ENCODE measurements at regions not wholly inside any gene's neighbourhood (a gene's known extent, or its start where the extent isn't known, plus 50 kb on each side); places are given as distances from the start of the nearest gene placed in this dataset.

- Histone ChIP-seq H4K20me1 (ENCODE audit: low read depth) (no peaks in the 10 kb centered on the region), H3K79me2 (ENCODE audit: low read depth) (no peaks in the 10 kb centered on the region), H2AFZ (replicated peaks) (peak overlapping the region; percentile 31), H3K27me3 (no peaks in the 10 kb centered on the region), H3K4me3 (no peak overlapping the region), H3K9ac (no peak overlapping the region), H3K36me3 (no peaks in the 10 kb centered on the region), H3K27ac (no peak overlapping the region), H3F3A (ENCODE audit: low read depth) (no peaks in the 10 kb centered on the region), H3K4me2 (no peak overlapping the region), H3K9me3 (ENCODE audit: low read depth) (no peaks in the 10 kb centered on the region), H3K4me1 (no peaks in the 10 kb centered on the region)
- no peak overlapping the region for H3K4me3 Mint-ChIP-seq
- no peak for TF ChIP-seq EZH2 (IDR thresholded peaks at IDR 0.05)
- no peak for TF ChIP-seq CTCF (IDR thresholded peaks at IDR 0.05)
- no peak for TF ChIP-seq EZH2phosphoT487 (IDR thresholded peaks at IDR 0.05)
- no peak overlapping the region for H3K27ac Mint-ChIP-seq
- peaks cover 5% of the 10 kb centered on the region for H3K4me1 Mint-ChIP-seq
- H3K36me3 Mint-ChIP-seq = no peaks in the 10 kb centered on the region
- DNase-seq (ENCODE audit: low spot score) = no peak
- peaks cover 4% of the 10 kb centered on the region for H3K27me3 Mint-ChIP-seq (ENCODE audit: insufficient read depth, low read depth)
- peaks cover 3% of the 10 kb centered on the region for H3K9me3 Mint-ChIP-seq
These were observed 349.8 kb downstream of the RBM43 start for GRCh38 chr2:150911766-150912280.

GRCh38 chr2:150909613-150910012 lies 352.1 kb downstream of the RBM43 start:
- DNase-seq (ENCODE audit: low spot score) = no peak
- Histone ChIP-seq H3F3A (ENCODE audit: low read depth) (no peaks in the 10 kb centered on the region), H3K36me3 (no peaks in the 10 kb centered on the region), H3K4me1 (no peaks in the 10 kb centered on the region), H3K9ac (no peak overlapping the region), H3K79me2 (ENCODE audit: low read depth) (no peaks in the 10 kb centered on the region), H3K9me3 (ENCODE audit: low read depth) (no peaks in the 10 kb centered on the region), H3K4me2 (no peak overlapping the region), H3K27me3 (no peaks in the 10 kb centered on the region), H2AFZ (replicated peaks) (no peak overlapping the region), H3K27ac (no peak overlapping the region), H4K20me1 (ENCODE audit: low read depth) (no peaks in the 10 kb centered on the region), H3K4me3 (no peak overlapping the region)
- Mint-ChIP-seq H3K4me1 (peaks cover 5% of the 10 kb centered on the region), H3K27me3 (ENCODE audit: insufficient read depth, low read depth) (peaks cover 4% of the 10 kb centered on the region), H3K36me3 (no peaks in the 10 kb centered on the region), H3K4me3 (no peak overlapping the region), H3K9me3 (peaks cover 3% of the 10 kb centered on the region), H3K27ac (no peak overlapping the region)
- TF ChIP-seq CTCF (IDR thresholded peaks at IDR 0.05) = peak; percentile 40
- no peak for TF ChIP-seq EZH2 (IDR thresholded peaks at IDR 0.05)
- TF ChIP-seq EZH2phosphoT487 (IDR thresholded peaks at IDR 0.05) = no peak

GRCh38 chr2:150909090-150909489 lies 352.6 kb downstream of the RBM43 start:
- peaks cover 2% of the 10 kb centered on the region for H3K36me3 Mint-ChIP-seq
- no peak overlapping the region for H3K4me3 Mint-ChIP-seq
- H2AFZ ChIP-seq (replicated peaks) = no peak overlapping the region
- H3K79me2 ChIP-seq (ENCODE audit: low read depth) = no peaks in the 10 kb centered on the region
- H3F3A ChIP-seq (ENCODE audit: low read depth) = no peaks in the 10 kb centered on the region
- no peaks in the 10 kb centered on the region for H3K27me3 ChIP-seq
- no peak overlapping the region for H3K9ac ChIP-seq
- no peaks in the 10 kb centered on the region for H3K9me3 Mint-ChIP-seq
- H3K4me3 ChIP-seq = no peak overlapping the region
- H3K9me3 ChIP-seq (ENCODE audit: low read depth) = no peaks in the 10 kb centered on the region
- no peaks in the 10 kb centered on the region for H3K36me3 ChIP-seq
- no peak overlapping the region for H3K27ac Mint-ChIP-seq
- no peaks in the 10 kb centered on the region for H4K20me1 ChIP-seq (ENCODE audit: low read depth)
- TF ChIP-seq EZH2phosphoT487 (IDR thresholded peaks at IDR 0.05) (no peak), EZH2 (IDR thresholded peaks at IDR 0.05) (no peak), CTCF (IDR thresholded peaks at IDR 0.05) (no peak)
- no peak for DNase-seq (ENCODE audit: low spot score)
- peaks cover 5% of the 10 kb centered on the region for H3K4me1 Mint-ChIP-seq
- no peak overlapping the region for H3K27ac ChIP-seq
- H3K4me1 ChIP-seq = no peaks in the 10 kb centered on the region
- no peak overlapping the region for H3K4me2 ChIP-seq
- H3K27me3 Mint-ChIP-seq (ENCODE audit: insufficient read depth, low read depth) = peaks cover 7% of the 10 kb centered on the region
